GM18507 (cell line): ENCODE measurements at regions not wholly inside any gene's neighbourhood (a gene's known extent, or its start where the extent isn't known, plus 50 kb on each side); places are given as distances from the start of the nearest gene placed in this dataset.

Experiments used
- DNase-seq: peaks from one replicate; pipeline ENCODE4 v3.0.0; 2011; ENCODE audit warnings: low read depth; ENCODE audit not compliant: insufficient read length; ENCODE audit errors: extremely low spot score
- FAIRE-seq: peaks from 2 replicates; lab custom pipeline; 2011; peaks lifted over from hg19 to GRCh38; lab: Jason Lieb, UNC

- FAIRE-seq (peak; percentile 54), DNase-seq (no peak)
These were observed 353.6 kb downstream of the PTEN start for GRCh38 chr10:88216976-88217375.

GRCh38 chr10:88218362-88218761 lies 354.9 kb downstream of the PTEN start:
- DNase-seq, result no peak
- no peak for FAIRE-seq

- FAIRE-seq (no peak), DNase-seq (no peak)
These were observed 356.3 kb downstream of the PTEN start for GRCh38 chr10:88219753-88220152.

GRCh38 chr10:88221010-88221973 lies 357.9 kb downstream of the PTEN start:
- DNase-seq, result no peak
- FAIRE-seq, result no peak

GRCh38 chr10:88222881-88223280 lies 359.5 kb downstream of the PTEN start:
- DNase-seq, result no peak
- no peak for FAIRE-seq
